PC-3 (cell line): ENCODE measurements at regions not wholly inside any gene's neighbourhood (a gene's known extent, or its start where the extent isn't known, plus 50 kb on each side); places are given as distances from the start of the nearest gene placed in this dataset.

Source experiments
- EZH2 ChIP-seq: fragments of 300-600 bp; sonication (generic); IDR thresholded peaks from one replicate; pipeline ENCODE4 v1.6.1; 2017; ENCODE audit warnings: antibody characterized with exemption, mild to moderate bottlenecking, low read length; ENCODE audit not compliant: unreplicated experiment
- EZH2phosphoT487 ChIP-seq: fragments of 300-600 bp; sonication (generic); IDR thresholded peaks from 2 replicates; pipeline ENCODE4 v1.6.1; 2018; ENCODE audit warnings: mild to moderate bottlenecking, antibody characterized with exemption, low read length, borderline replicate concordance
- TF ChIP-seq, protein P1 (sequence below): fragments of 300-600 bp; sonication (generic); conservative IDR thresholded peaks from 2 replicates; pipeline ENCODE4 v1.5.1; 2017; ENCODE audit warnings: antibody characterized with exemption, low read depth, mild to moderate bottlenecking, low read length

DNA sequence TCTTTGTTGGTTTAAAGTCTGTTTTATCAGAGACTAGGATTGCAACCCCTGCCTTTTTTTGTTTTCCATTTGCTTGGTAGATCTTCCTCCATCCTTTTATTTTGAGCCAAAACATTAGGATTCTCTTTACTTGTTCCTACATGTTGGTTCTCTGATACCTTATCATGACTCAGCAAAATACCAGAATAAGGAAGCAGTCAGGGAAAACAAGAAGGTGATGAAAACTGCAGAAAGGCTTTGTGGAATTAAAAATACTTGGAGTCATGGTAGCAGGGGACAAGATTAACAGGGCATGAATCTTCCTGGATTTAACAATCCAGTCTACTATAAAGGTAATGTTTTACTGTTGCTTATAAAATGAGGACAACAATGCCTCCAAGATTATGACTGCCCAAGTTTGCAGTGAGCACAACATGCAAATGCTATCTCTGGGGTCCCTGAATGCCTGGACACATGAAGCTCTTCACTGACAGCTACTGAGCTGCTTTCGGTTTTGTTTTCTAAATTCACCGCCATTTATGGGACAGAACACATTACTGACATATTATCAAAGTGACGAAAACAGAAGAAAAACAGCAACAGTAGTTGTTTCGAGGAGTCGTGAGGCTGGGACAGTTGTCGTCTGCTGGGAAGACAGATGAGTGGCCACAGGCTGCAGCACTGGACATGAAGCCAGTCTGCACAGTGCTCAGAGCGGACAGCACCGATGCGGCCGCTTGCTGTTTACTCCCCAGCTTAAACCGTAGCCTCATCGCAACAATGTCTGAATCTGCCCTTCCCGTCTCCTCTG lies 174.5 kb upstream of the DKK2 start:
- TF ChIP-seq, protein P1, sequence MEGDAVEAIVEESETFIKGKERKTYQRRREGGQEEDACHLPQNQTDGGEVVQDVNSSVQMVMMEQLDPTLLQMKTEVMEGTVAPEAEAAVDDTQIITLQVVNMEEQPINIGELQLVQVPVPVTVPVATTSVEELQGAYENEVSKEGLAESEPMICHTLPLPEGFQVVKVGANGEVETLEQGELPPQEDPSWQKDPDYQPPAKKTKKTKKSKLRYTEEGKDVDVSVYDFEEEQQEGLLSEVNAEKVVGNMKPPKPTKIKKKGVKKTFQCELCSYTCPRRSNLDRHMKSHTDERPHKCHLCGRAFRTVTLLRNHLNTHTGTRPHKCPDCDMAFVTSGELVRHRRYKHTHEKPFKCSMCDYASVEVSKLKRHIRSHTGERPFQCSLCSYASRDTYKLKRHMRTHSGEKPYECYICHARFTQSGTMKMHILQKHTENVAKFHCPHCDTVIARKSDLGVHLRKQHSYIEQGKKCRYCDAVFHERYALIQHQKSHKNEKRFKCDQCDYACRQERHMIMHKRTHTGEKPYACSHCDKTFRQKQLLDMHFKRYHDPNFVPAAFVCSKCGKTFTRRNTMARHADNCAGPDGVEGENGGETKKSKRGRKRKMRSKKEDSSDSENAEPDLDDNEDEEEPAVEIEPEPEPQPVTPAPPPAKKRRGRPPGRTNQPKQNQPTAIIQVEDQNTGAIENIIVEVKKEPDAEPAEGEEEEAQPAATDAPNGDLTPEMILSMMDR: no peak
- TF ChIP-seq EZH2phosphoT487: no peak
- TF ChIP-seq EZH2: no peak
